ENCODE measurements at regions not wholly inside any gene's neighbourhood (a gene's known extent, or its start where the extent isn't known, plus 50 kb on each side); places are given as distances from the start of the nearest gene placed in this dataset.

GRCh38 chr2:16247326-16248122 is 307.2 kb downstream of the MYCN start:
- Histone ChIP-seq H3K27me3 (ENCODE audit: control insufficient read depth in 2 of 2, insufficient read depth in 2 of 2, low read length in 2 of 2) (no peaks in the 10 kb centered on the region), H3K36me3 (ENCODE audit: control insufficient read depth in 2 of 3, insufficient read depth in 3 of 3, low read length in 3 of 3) (no peaks in the 10 kb centered on the region), H3K4me1 (ENCODE audit: control insufficient read depth in 2 of 2, insufficient read depth in 2 of 2, low read length in 2 of 2) (no peaks in the 10 kb centered on the region), H3K27ac (ENCODE audit: low read depth, low read length) (no peak overlapping the region), H3K9me3 (ENCODE audit: control insufficient read depth in 2 of 3, low read length in 3 of 3) (no peaks in the 10 kb centered on the region), H3K4me3 (ENCODE audit: low read length) (no peak overlapping the region)
- Mint-ChIP-seq H3K4me3 (no peak overlapping the region), H3K27me3 (peaks cover 0 to 5% (median 0%) of the 10 kb centered on the region in 5 donors), H3K4me1 (no peaks in the 10 kb centered on the region), H3K9me3 (no peaks in the 10 kb centered on the region), H3K36me3 (no peaks in the 10 kb centered on the region), H3K27ac (no peak overlapping the region)
- ChIA-PET CTCF (no interaction called here), POLR2A (no interaction called here)
- intact Hi-C loops (cut with micrococcal nuclease): no loop called here
- ATAC-seq (no peak), DNase-seq (no peak)

- intact Hi-C loops (cut with micrococcal nuclease): no loop called here
- ChIA-PET CTCF (no interaction called here), POLR2A (no interaction called here)
- Histone ChIP-seq H3K36me3 (ENCODE audit: control insufficient read depth in 2 of 3, insufficient read depth in 3 of 3, low read length in 3 of 3) (no peaks in the 10 kb centered on the region), H3K27ac (ENCODE audit: low read depth, low read length) (no peak overlapping the region), H3K4me3 (ENCODE audit: low read length) (no peak overlapping the region), H3K27me3 (ENCODE audit: control insufficient read depth in 2 of 2, insufficient read depth in 2 of 2, low read length in 2 of 2) (no peaks in the 10 kb centered on the region), H3K9me3 (ENCODE audit: control insufficient read depth in 2 of 3, low read length in 3 of 3) (no peaks in the 10 kb centered on the region), H3K4me1 (ENCODE audit: control insufficient read depth in 2 of 2, insufficient read depth in 2 of 2, low read length in 2 of 2) (no peaks in the 10 kb centered on the region)
- Mint-ChIP-seq H3K9me3 (peaks cover 0 to 1% (median 0%) of the 10 kb centered on the region in 11 donors), H3K27me3 (peaks cover 0 to 8% (median 0%) of the 10 kb centered on the region in 5 donors), H3K36me3 (no peaks in the 10 kb centered on the region), H3K4me1 (no peaks in the 10 kb centered on the region), H3K27ac (no peak overlapping the region), H3K4me3 (no peak overlapping the region)
- ATAC-seq (no peak), DNase-seq (no peak)
These were observed 306.6 kb downstream of the MYCN start for GRCh38 chr2:16246911-16247310.

- H3K36me3 Mint-ChIP-seq: no peaks in the 10 kb centered on the region
- Histone ChIP-seq H3K36me3 (ENCODE audit: control insufficient read depth in 2 of 3, insufficient read depth in 3 of 3, low read length in 3 of 3) (no peaks in the 10 kb centered on the region), H3K27me3 (ENCODE audit: control insufficient read depth in 2 of 2, insufficient read depth in 2 of 2, low read length in 2 of 2) (no peaks in the 10 kb centered on the region), H3K9me3 (ENCODE audit: control insufficient read depth in 2 of 3, low read length in 3 of 3) (no peaks in the 10 kb centered on the region), H3K4me1 (ENCODE audit: control insufficient read depth in 2 of 2, insufficient read depth in 2 of 2, low read length in 2 of 2) (no peaks in the 10 kb centered on the region), H3K4me3 (ENCODE audit: low read length) (no peak overlapping the region), H3K27ac (ENCODE audit: low read depth, low read length) (no peak overlapping the region)
- CTCF ChIA-PET: no interaction called here
- no peaks in the 10 kb centered on the region for H3K4me1 Mint-ChIP-seq
- POLR2A ChIA-PET: no interaction called here
- H3K4me3 Mint-ChIP-seq: no peak overlapping the region
- peaks cover 0 to 10% (median 0%) of the 10 kb centered on the region in 5 donors for H3K27me3 Mint-ChIP-seq
- no peak overlapping the region for H3K27ac Mint-ChIP-seq
- ATAC-seq: no peak
- intact Hi-C loops (cut with micrococcal nuclease): no loop called here
- peaks cover 0 to 3% (median 0%) of the 10 kb centered on the region in 11 donors for H3K9me3 Mint-ChIP-seq
- DNase-seq: no peak
These were observed 306.0 kb downstream of the MYCN start for GRCh38 chr2:16246281-16246850.

GRCh38 chr2:16245481-16246054 is 305.2 kb downstream of the MYCN start:
- Mint-ChIP-seq H3K9me3 (peaks cover 0 to 3% (median 0%) of the 10 kb centered on the region in 11 donors), H3K27me3 (peaks cover 0 to 5% (median 0%) of the 10 kb centered on the region in 5 donors), H3K36me3 (no peaks in the 10 kb centered on the region), H3K27ac (no peak overlapping the region), H3K4me3 (no peak overlapping the region), H3K4me1 (no peaks in the 10 kb centered on the region)
- H3K4me3 ChIP-seq (ENCODE audit: low read length): no peak overlapping the region
- intact Hi-C loops (cut with micrococcal nuclease): no loop called here
- no peak for DNase-seq
- ChIA-PET CTCF (no interaction called here), POLR2A (no interaction called here)
- H3K36me3 ChIP-seq (ENCODE audit: control insufficient read depth in 2 of 3, insufficient read depth in 3 of 3, low read length in 3 of 3): no peaks in the 10 kb centered on the region
- ATAC-seq: no peak
- H3K27me3 ChIP-seq (ENCODE audit: control insufficient read depth in 2 of 2, insufficient read depth in 2 of 2, low read length in 2 of 2): no peaks in the 10 kb centered on the region
- no peak overlapping the region for H3K27ac ChIP-seq (ENCODE audit: low read depth, low read length)
- H3K4me1 ChIP-seq (ENCODE audit: control insufficient read depth in 2 of 2, insufficient read depth in 2 of 2, low read length in 2 of 2): no peaks in the 10 kb centered on the region
- no peaks in the 10 kb centered on the region for H3K9me3 ChIP-seq (ENCODE audit: control insufficient read depth in 2 of 3, low read length in 3 of 3)

- POLR2A ChIA-PET: no interaction called here
- no peak overlapping the region for H3K27ac ChIP-seq (ENCODE audit: low read depth, low read length)
- H3K4me3 Mint-ChIP-seq: no peak overlapping the region
- no peak overlapping the region for H3K4me3 ChIP-seq (ENCODE audit: low read length)
- H3K4me1 ChIP-seq (ENCODE audit: control insufficient read depth in 2 of 2, insufficient read depth in 2 of 2, low read length in 2 of 2): no peaks in the 10 kb centered on the region
- peaks cover 0 to 8% (median 3%) of the 10 kb centered on the region in 5 donors for H3K27me3 Mint-ChIP-seq
- H3K9me3 ChIP-seq (ENCODE audit: control insufficient read depth in 2 of 3, low read length in 3 of 3): no peaks in the 10 kb centered on the region
- H3K27me3 ChIP-seq (ENCODE audit: control insufficient read depth in 2 of 2, insufficient read depth in 2 of 2, low read length in 2 of 2): no peaks in the 10 kb centered on the region
- DNase-seq (no peak), ATAC-seq (no peak)
- CTCF ChIA-PET: no interaction called here
- H3K36me3 Mint-ChIP-seq: no peaks in the 10 kb centered on the region
- no peaks in the 10 kb centered on the region for H3K4me1 Mint-ChIP-seq
- H3K9me3 Mint-ChIP-seq: peaks cover 0 to 3% (median 0%) of the 10 kb centered on the region in 11 donors
- intact Hi-C loops (cut with micrococcal nuclease): no loop called here
- H3K27ac Mint-ChIP-seq: no peak overlapping the region
- no peaks in the 10 kb centered on the region for H3K36me3 ChIP-seq (ENCODE audit: control insufficient read depth in 2 of 3, insufficient read depth in 3 of 3, low read length in 3 of 3)
These were observed 304.6 kb downstream of the MYCN start for GRCh38 chr2:16244966-16245320.

GRCh38 chr2:16244153-16244965 is 304.0 kb downstream of the MYCN start:
- no peaks in the 10 kb centered on the region for H3K4me1 ChIP-seq (ENCODE audit: control insufficient read depth in 2 of 2, insufficient read depth in 2 of 2, low read length in 2 of 2)
- intact Hi-C loops (cut with micrococcal nuclease): no loop called here
- H3K4me3 ChIP-seq (ENCODE audit: low read length): no peak overlapping the region
- ChIA-PET POLR2A (no interaction called here), CTCF (no interaction called here)
- no peak for ATAC-seq
- no peaks in the 10 kb centered on the region for H3K36me3 ChIP-seq (ENCODE audit: control insufficient read depth in 2 of 3, insufficient read depth in 3 of 3, low read length in 3 of 3)
- Mint-ChIP-seq H3K4me1 (no peaks in the 10 kb centered on the region), H3K4me3 (no peak overlapping the region), H3K27ac (no peak overlapping the region), H3K36me3 (no peaks in the 10 kb centered on the region), H3K27me3 (peaks cover 0 to 13% (median 4%) of the 10 kb centered on the region in 5 donors), H3K9me3 (peaks cover 0 to 3% (median 0%) of the 10 kb centered on the region in 11 donors)
- H3K27ac ChIP-seq (ENCODE audit: low read depth, low read length): no peak overlapping the region
- no peaks in the 10 kb centered on the region for H3K27me3 ChIP-seq (ENCODE audit: control insufficient read depth in 2 of 2, insufficient read depth in 2 of 2, low read length in 2 of 2)
- DNase-seq: no peak
- H3K9me3 ChIP-seq (ENCODE audit: control insufficient read depth in 2 of 3, low read length in 3 of 3): no peaks in the 10 kb centered on the region

All from naive thymus-derived CD4-positive, alpha-beta T cell (primary cell).